GM12875 (cell line): ENCODE measurements at regions not wholly inside any gene's neighbourhood (a gene's known extent, or its start where the extent isn't known, plus 50 kb on each side); places are given as distances from the start of the nearest gene placed in this dataset.

ENCODE experiments used
- H3K4me3 ChIP-seq: one replicate; pipeline ENCODE4 v1.5.1; 2011; ENCODE audit warnings: low read depth, low read length, control low read depth
- CTCF ChIP-seq: IDR thresholded peaks from 2 replicates; pipeline ENCODE4 v1.5.1; 2011; ENCODE audit warnings: low read depth, mild to moderate bottlenecking, control low read depth, inconsistent platforms, low read length, moderate library complexity, borderline replicate concordance; ENCODE audit not compliant: insufficient read depth

DNA sequence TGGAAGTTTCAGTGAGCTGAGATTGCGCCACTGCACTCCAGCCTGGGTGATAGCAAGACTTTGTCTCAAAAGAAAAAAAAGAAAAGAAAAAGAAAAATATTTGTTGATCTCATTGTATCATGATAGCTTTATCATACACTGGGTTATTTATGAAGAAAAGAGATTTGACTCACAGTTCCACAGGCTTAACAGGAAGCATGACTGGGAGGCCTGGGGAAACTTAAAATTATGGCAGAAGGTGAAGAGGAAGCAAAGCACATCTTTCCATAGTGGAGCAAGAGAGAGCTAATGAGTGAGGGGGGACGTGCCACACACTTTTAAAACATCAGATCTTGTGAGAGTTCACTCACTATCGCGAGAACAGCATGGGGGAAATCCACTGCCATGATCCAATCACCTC lies 72.7 kb upstream of the FUT8 start:
- TF ChIP-seq CTCF, result no peak
- H3K4me3 ChIP-seq, result no peak overlapping the region

DNA sequence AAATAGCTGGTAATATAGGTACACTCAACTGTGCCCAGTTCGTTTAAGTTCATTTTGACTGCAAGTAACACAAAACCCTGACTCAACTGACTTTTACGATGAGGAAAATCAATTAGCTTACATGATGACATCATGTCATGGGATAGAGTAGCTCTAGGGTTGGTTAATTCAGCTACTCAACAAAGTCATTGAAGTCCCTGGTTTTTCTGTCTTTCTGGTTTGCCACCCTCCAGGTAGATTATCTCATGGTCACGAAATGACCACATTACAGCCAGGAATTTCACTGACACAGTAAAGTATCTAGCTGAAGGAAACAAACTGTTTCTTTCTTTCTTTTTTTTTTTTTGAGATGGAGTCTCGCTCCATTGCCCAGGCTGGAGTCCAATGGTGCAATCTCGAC lies 68.5 kb upstream of the FUT8 start:
- no peak overlapping the region for H3K4me3 ChIP-seq
- TF ChIP-seq CTCF, result no peak

- TF ChIP-seq CTCF, result no peak
- H3K4me3 ChIP-seq, result no peak overlapping the region
These were observed 67.3 kb upstream of the FUT8 start for GRCh38 chr14:65345266-65345665.

DNA sequence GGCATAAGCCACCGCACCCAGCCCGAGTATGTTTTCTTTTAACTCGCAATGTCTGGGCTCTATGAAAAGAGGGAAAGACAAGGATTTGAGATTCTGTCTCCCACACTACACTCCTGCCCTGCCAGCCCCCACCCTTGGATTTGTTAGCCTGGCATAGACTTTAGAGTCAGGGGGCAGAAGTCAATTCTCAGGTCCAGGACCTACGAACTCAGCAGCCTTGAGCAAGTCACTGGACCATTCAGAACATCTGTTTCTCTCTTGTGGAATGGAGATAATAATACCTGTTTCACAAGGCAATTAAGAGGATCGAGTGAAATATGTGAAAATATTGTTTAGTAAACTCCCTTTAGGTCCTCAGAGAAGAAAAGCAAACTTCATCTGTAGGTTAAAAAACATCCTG lies 66.1 kb upstream of the FUT8 start:
- no peak for TF ChIP-seq CTCF
- H3K4me3 ChIP-seq, result no peak overlapping the region

- no peak overlapping the region for H3K4me3 ChIP-seq
- no peak for TF ChIP-seq CTCF
These were observed 65.6 kb upstream of the FUT8 start for GRCh38 chr14:65346895-65347294.

DNA sequence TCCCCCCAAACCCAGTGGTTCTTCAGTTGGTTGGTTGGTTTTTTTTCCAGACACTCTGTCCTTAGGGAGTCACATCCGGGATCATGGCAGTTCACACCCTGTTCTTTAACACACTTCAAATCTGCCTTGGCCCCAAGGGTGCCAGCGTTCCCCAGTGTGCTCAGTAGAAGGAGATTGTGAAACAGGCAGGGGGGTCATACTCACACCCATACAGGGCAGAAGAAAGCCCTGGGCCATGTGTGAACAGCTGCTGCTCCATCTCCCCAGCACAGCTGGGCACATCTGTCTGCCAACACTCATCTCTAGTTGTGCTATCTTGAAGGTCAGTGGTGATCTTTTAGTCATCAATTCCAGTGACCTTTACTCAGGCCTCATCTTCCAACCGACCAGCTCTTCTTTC lies 64.4 kb upstream of the FUT8 start:
- no peak overlapping the region for H3K4me3 ChIP-seq
- TF ChIP-seq CTCF, result no peak

GRCh38 chr14:65349100-65349499 lies 63.4 kb upstream of the FUT8 start:
- no peak for TF ChIP-seq CTCF
- H3K4me3 ChIP-seq, result no peak overlapping the region
